H9 (cell line): ENCODE measurements at regions not wholly inside any gene's neighbourhood (a gene's known extent, or its start where the extent isn't known, plus 50 kb on each side); places are given as distances from the start of the nearest gene placed in this dataset.

ENCODE experiments used
- DNase-seq: peaks from one replicate; pipeline ENCODE4 v3.0.0-alpha.2; 2017
- H2AFZ ChIP-seq: one replicate; pipeline ENCODE4 v1.6.1; 2013; ENCODE audit warnings: mild to moderate bottlenecking, low read length, control low read depth, moderate library complexity
- H2AK5ac ChIP-seq: 2 replicates; pipeline ENCODE4 v1.6.1; 2013; ENCODE audit warnings: low read length, control low read depth, mixed read lengths; ENCODE audit not compliant: insufficient read length
- H2BK120ac ChIP-seq: one replicate; pipeline ENCODE4 v1.6.1; 2013; ENCODE audit warnings: low read depth, mild to moderate bottlenecking, low read length, control low read depth, inconsistent platforms; ENCODE audit not compliant: poor library complexity, severe bottlenecking
- H2BK12ac ChIP-seq: 2 replicates; pipeline ENCODE4 v1.6.1; 2013; ENCODE audit warnings: low read length, control low read depth, mixed read lengths, low read depth; ENCODE audit not compliant: insufficient read length
- H2BK15ac ChIP-seq: 2 replicates; pipeline ENCODE4 v1.6.1; 2013; ENCODE audit warnings: low read depth, low read length, control low read depth
- H2BK20ac ChIP-seq: one replicate; pipeline ENCODE4 v1.6.1; 2013; ENCODE audit warnings: low read depth, mild to moderate bottlenecking, low read length, control low read depth, inconsistent platforms; ENCODE audit not compliant: poor library complexity, severe bottlenecking
- H2BK5ac ChIP-seq: 2 replicates; pipeline ENCODE4 v1.6.1; 2013; ENCODE audit warnings: low read length, control low read depth, mixed read lengths; ENCODE audit not compliant: insufficient read length
- H3K14ac ChIP-seq: 2 replicates; pipeline ENCODE4 v1.6.1; 2013; ENCODE audit warnings: low read length, control low read depth; ENCODE audit not compliant: insufficient read depth
- H3K18ac ChIP-seq: 2 replicates; pipeline ENCODE4 v1.6.1; 2013; ENCODE audit warnings: low read depth, mild to moderate bottlenecking, mixed read lengths, low read length, control low read depth; ENCODE audit not compliant: insufficient read length
- H3K23ac ChIP-seq: 2 replicates; pipeline ENCODE4 v1.6.1; 2013; ENCODE audit warnings: low read length, control low read depth, mixed read lengths, low read depth; ENCODE audit not compliant: insufficient read length
- H3K23me2 ChIP-seq: 2 replicates; pipeline ENCODE4 v1.6.1; 2013; ENCODE audit warnings: low read depth, mild to moderate bottlenecking, mixed read lengths, low read length, control low read depth; ENCODE audit not compliant: insufficient read length, poor library complexity, severe bottlenecking
- H3K27ac ChIP-seq: 2 replicates; pipeline ENCODE4 v1.5.1; 2013; ENCODE audit warnings: low read length, control low read depth, mixed read lengths, low read depth; ENCODE audit not compliant: insufficient read length
- H3K27me3 ChIP-seq: 2 replicates; pipeline ENCODE4 v1.6.1; 2013; ENCODE audit warnings: low read length, control low read depth, inconsistent platforms; ENCODE audit not compliant: insufficient read depth
- H3K4ac ChIP-seq: 2 replicates; pipeline ENCODE4 v1.6.1; 2013; ENCODE audit warnings: low read depth, mild to moderate bottlenecking, control low read depth, inconsistent platforms, low read length, moderate library complexity
- H3K4me1 ChIP-seq: 2 replicates; pipeline ENCODE4 v1.6.1; 2013; ENCODE audit warnings: low read length, control low read depth, inconsistent platforms; ENCODE audit not compliant: insufficient read depth
- H3K4me2 ChIP-seq: 2 replicates; pipeline ENCODE4 v1.6.1; 2013; ENCODE audit warnings: low read length, control low read depth, mixed read lengths; ENCODE audit not compliant: insufficient read length, insufficient read depth
- H3K56ac ChIP-seq: 2 replicates; pipeline ENCODE4 v1.6.1; 2013; ENCODE audit warnings: low read depth, mild to moderate bottlenecking, mixed read lengths, low read length, control low read depth; ENCODE audit not compliant: insufficient read length
- H3K79me1 ChIP-seq: 2 replicates; pipeline ENCODE4 v1.6.1; 2013; ENCODE audit warnings: low read depth, mild to moderate bottlenecking, moderate library complexity, low read length, control low read depth, inconsistent platforms; ENCODE audit not compliant: insufficient read depth, poor library complexity, severe bottlenecking
- H3K79me2 ChIP-seq: 2 replicates; pipeline ENCODE4 v1.6.1; 2013; ENCODE audit warnings: low read length, control low read depth, inconsistent platforms; ENCODE audit not compliant: insufficient read depth
- H3K9ac ChIP-seq: 2 replicates; pipeline ENCODE4 v1.6.1; 2013; ENCODE audit warnings: low read length, control low read depth, mixed read lengths; ENCODE audit not compliant: insufficient read length; ENCODE audit errors: extremely low read depth
- H3K9me3 ChIP-seq: one replicate; pipeline ENCODE4 v1.6.1; 2013; ENCODE audit warnings: low read depth, low read length, inconsistent platforms; ENCODE audit not compliant: control insufficient read depth
- H3T11ph ChIP-seq: one replicate; pipeline ENCODE4 v1.6.1; 2013; ENCODE audit warnings: mild to moderate bottlenecking, low read length, control low read depth, inconsistent platforms
- H4K20me1 ChIP-seq: one replicate; pipeline ENCODE4 v1.6.1; 2013; ENCODE audit not compliant: control insufficient read depth, insufficient read length, insufficient read depth
- H4K5ac ChIP-seq: 2 replicates; pipeline ENCODE4 v1.6.1; 2013; ENCODE audit warnings: low read depth, mild to moderate bottlenecking, mixed read lengths, low read length, control low read depth; ENCODE audit not compliant: insufficient read length
- H4K8ac ChIP-seq: replicated peaks from 2 replicates; pipeline ENCODE4 v1.6.1; 2013; ENCODE audit warnings: low read length, control low read depth, mixed read lengths, low read depth; ENCODE audit not compliant: insufficient read length
- H4K91ac ChIP-seq: 2 replicates; pipeline ENCODE4 v1.6.1; 2013; ENCODE audit warnings: low read depth, mild to moderate bottlenecking, moderate library complexity, mixed read lengths, low read length, control low read depth; ENCODE audit not compliant: insufficient read length
- H3K27ac Mint-ChIP-seq, 3 experiments: 2 replicates in 2 of 3; 3 replicates in 1 of 3; pipeline ENCODE4 v1.8.0; 2020 to 2021; ENCODE audit warnings: mixed read lengths in 3 of 3, mild to moderate bottlenecking in 1 of 3, moderate library complexity in 1 of 3
- H3K27me3 Mint-ChIP-seq: 2 replicates; pipeline ENCODE4 v1.8.0; 2021; ENCODE audit warnings: low read depth, mild to moderate bottlenecking, moderate library complexity, mixed read lengths
- H3K36me3 Mint-ChIP-seq, 3 experiments: 2 replicates in 2 of 3; 3 replicates in 1 of 3; pipeline ENCODE4 v1.8.0; 2020 to 2021; ENCODE audit warnings: low read depth in 3 of 3, mixed read lengths in 3 of 3; ENCODE audit not compliant: insufficient read depth in 1 of 3
- H3K4me1 Mint-ChIP-seq, 2 experiments: 2 replicates each; pipeline ENCODE4 v1.8.0; 2020; ENCODE audit warnings: mixed read lengths in 2 of 2
- H3K4me3 Mint-ChIP-seq, 2 experiments: 2 replicates in 1 of 2; 3 replicates in 1 of 2; pipeline ENCODE4 v1.8.0; 2020 to 2021; ENCODE audit warnings: mild to moderate bottlenecking in 2 of 2, mixed read lengths in 2 of 2, moderate library complexity in 1 of 2
- H3K9me3 Mint-ChIP-seq, 2 experiments: 2 replicates in 1 of 2; 3 replicates in 1 of 2; pipeline ENCODE4 v1.8.0; 2020; ENCODE audit warnings: mild to moderate bottlenecking in 2 of 2, mixed read lengths in 2 of 2, moderate library complexity in 1 of 2
- TF ChIP-seq, protein P1 (sequence below): fragments of 200-600 bp; sonication (generic); conservative IDR thresholded peaks from 3 replicates; pipeline ENCODE4 v1.8.0; 2021; ENCODE audit warnings: antibody characterized with exemption, mild to moderate bottlenecking

GRCh38 chr7:85587785-85588184 lies 400.9 kb upstream of the SEMA3D start:
- no peak overlapping the region for H4K8ac ChIP-seq
- no peak overlapping the region for H3K4ac ChIP-seq
- H2BK15ac ChIP-seq = no peak overlapping the region
- H3K23me2 ChIP-seq = no peaks in the 10 kb centered on the region
- H3K56ac ChIP-seq = no peak overlapping the region
- no peak overlapping the region for H2BK12ac ChIP-seq
- no peaks in the 10 kb centered on the region for H3K36me3 Mint-ChIP-seq
- no peaks in the 10 kb centered on the region for H3K9me3 Mint-ChIP-seq
- H3K79me2 ChIP-seq = no peaks in the 10 kb centered on the region
- H3K27me3 ChIP-seq = no peaks in the 10 kb centered on the region
- H3K18ac ChIP-seq = no peak overlapping the region
- no peak overlapping the region for H3K23ac ChIP-seq
- no peak overlapping the region for H4K91ac ChIP-seq
- no peaks in the 10 kb centered on the region for H4K20me1 ChIP-seq
- H3K27ac Mint-ChIP-seq = no peak overlapping the region
- no peaks in the 10 kb centered on the region for H3K4me1 Mint-ChIP-seq
- H2BK5ac ChIP-seq = no peak overlapping the region
- no peak overlapping the region for H2AFZ ChIP-seq
- no peak for DNase-seq
- TF ChIP-seq, protein P1, sequence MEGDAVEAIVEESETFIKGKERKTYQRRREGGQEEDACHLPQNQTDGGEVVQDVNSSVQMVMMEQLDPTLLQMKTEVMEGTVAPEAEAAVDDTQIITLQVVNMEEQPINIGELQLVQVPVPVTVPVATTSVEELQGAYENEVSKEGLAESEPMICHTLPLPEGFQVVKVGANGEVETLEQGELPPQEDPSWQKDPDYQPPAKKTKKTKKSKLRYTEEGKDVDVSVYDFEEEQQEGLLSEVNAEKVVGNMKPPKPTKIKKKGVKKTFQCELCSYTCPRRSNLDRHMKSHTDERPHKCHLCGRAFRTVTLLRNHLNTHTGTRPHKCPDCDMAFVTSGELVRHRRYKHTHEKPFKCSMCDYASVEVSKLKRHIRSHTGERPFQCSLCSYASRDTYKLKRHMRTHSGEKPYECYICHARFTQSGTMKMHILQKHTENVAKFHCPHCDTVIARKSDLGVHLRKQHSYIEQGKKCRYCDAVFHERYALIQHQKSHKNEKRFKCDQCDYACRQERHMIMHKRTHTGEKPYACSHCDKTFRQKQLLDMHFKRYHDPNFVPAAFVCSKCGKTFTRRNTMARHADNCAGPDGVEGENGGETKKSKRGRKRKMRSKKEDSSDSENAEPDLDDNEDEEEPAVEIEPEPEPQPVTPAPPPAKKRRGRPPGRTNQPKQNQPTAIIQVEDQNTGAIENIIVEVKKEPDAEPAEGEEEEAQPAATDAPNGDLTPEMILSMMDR = no peak
- no peak overlapping the region for H3T11ph ChIP-seq
- H3K9me3 ChIP-seq = no peaks in the 10 kb centered on the region
- no peak overlapping the region for H3K9ac ChIP-seq
- H3K79me1 ChIP-seq = no peaks in the 10 kb centered on the region
- no peak overlapping the region for H3K14ac ChIP-seq
- H3K4me2 ChIP-seq = no peak overlapping the region
- H3K27me3 Mint-ChIP-seq = no peaks in the 10 kb centered on the region
- H2AK5ac ChIP-seq = no peak overlapping the region
- no peak overlapping the region for H2BK20ac ChIP-seq
- H2BK120ac ChIP-seq = no peak overlapping the region
- H3K27ac ChIP-seq = no peak overlapping the region
- no peaks in the 10 kb centered on the region for H3K4me1 ChIP-seq
- no peak overlapping the region for H4K5ac ChIP-seq
- no peak overlapping the region for H3K4me3 Mint-ChIP-seq
